SK-N-SH (cell line): ENCODE measurements at regions not wholly inside any gene's neighbourhood (a gene's known extent, or its start where the extent isn't known, plus 50 kb on each side); places are given as distances from the start of the nearest gene placed in this dataset.

Experiments used
- CTCF ChIA-PET: fragments of 300-600, 350-600 bp; formaldehyde crosslinking; extraction: SDS; loops from one replicate; lab custom pipeline; 2021; lab: Yijun Ruan, JAX
- POLR2A ChIA-PET: fragments of 350-600 bp; sonication (Branson Sonifier 250); formaldehyde crosslinking; extraction: SDS; loops from one replicate; lab custom pipeline; 2020; ENCODE audit warnings: antibody characterized with exemption, inconsistent platforms; lab: Yijun Ruan, JAX
- DNase-seq: peaks from one replicate; pipeline ENCODE4 v3.0.0; 2012
- H2AFZ ChIP-seq: fragments of 200-600 bp; sonication (generic); 2 replicates; pipeline ENCODE4 v1.8.1; 2016; ENCODE audit warnings: antibody characterized with exemption, mild to moderate bottlenecking, low read depth
- H3F3A ChIP-seq: fragments of 200-600 bp; sonication (generic); replicated peaks from 2 replicates; pipeline ENCODE3; 2016; ENCODE audit warnings: antibody characterized with exemption, mild to moderate bottlenecking; ENCODE audit not compliant: insufficient read depth
- H3K27ac ChIP-seq, 2 experiments: fragments of 200-500 bp in 1 of 2; fragments of 200-600 bp in 1 of 2; sonication (Bioruptor generic) in 1 of 2; sonication (generic), shearing (Covaris generic) in 1 of 2; 2 replicates each; pipeline versions ENCODE4 v1.5.1 to v1.6.1; 2014 to 2016; ENCODE audit warnings: low read depth in 2 of 2, inconsistent platforms in 1 of 2, low read length in 1 of 2, mild to moderate bottlenecking in 1 of 2, mixed read lengths in 1 of 2
- H3K27me3 ChIP-seq: fragments of 200-600 bp; sonication (generic), shearing (Covaris generic); 2 replicates; pipeline ENCODE4 v1.6.1; 2016; ENCODE audit warnings: mixed run types; ENCODE audit not compliant: insufficient read depth
- H3K36me3 ChIP-seq, 2 experiments: fragments of 200-500 bp in 1 of 2; fragments of 200-600 bp in 1 of 2; sonication (Bioruptor generic) in 1 of 2; sonication (generic) in 1 of 2; replicated peaks in 1 of 2; 2 replicates each; pipeline versions ENCODE3 to v1.5.1; 2014 to 2016; ENCODE audit warnings: low read length in 1 of 2, mild to moderate bottlenecking in 1 of 2; ENCODE audit not compliant: insufficient read depth in 2 of 2, control insufficient read depth in 1 of 2
- H3K4me1 ChIP-seq, 2 experiments: fragments of 200-500 bp in 1 of 2; fragments of 200-600 bp in 1 of 2; sonication (Bioruptor generic) in 1 of 2; sonication (generic), shearing (Covaris generic) in 1 of 2; 2 replicates each; pipeline versions ENCODE4 v1.5.1 to v1.6.1; 2014 to 2016; ENCODE audit warnings: low read depth in 1 of 2, low read length in 1 of 2, mixed run types in 1 of 2; ENCODE audit not compliant: insufficient read depth in 2 of 2, control insufficient read depth in 1 of 2
- H3K4me2 ChIP-seq: fragments of 200-600 bp; sonication (generic), shearing (Covaris generic); 2 replicates; pipeline ENCODE4 v1.6.1; 2017; ENCODE audit warnings: mixed run types
- H3K4me3 ChIP-seq, 2 experiments: fragments of 200-500 bp in 1 of 2; fragments of 200-600 bp in 1 of 2; sonication (Bioruptor generic) in 1 of 2; sonication (generic), shearing (Covaris generic) in 1 of 2; 2 replicates each; pipeline versions ENCODE4 v1.5.1 to v1.8.1; 2014 to 2016; ENCODE audit warnings: low read depth in 2 of 2, inconsistent platforms in 1 of 2, low read length in 1 of 2, mild to moderate bottlenecking in 1 of 2, mixed read lengths in 1 of 2, moderate library complexity in 1 of 2
- H3K79me2 ChIP-seq: fragments of 200-600 bp; sonication (generic); 2 replicates; pipeline ENCODE4 v1.8.1; 2017; ENCODE audit warnings: mild to moderate bottlenecking; ENCODE audit not compliant: insufficient read depth
- H3K9ac ChIP-seq: fragments of 200-600 bp; sonication (generic); 2 replicates; pipeline ENCODE4 v1.6.1; 2017; ENCODE audit warnings: mixed run types
- H3K9me2 ChIP-seq: fragments of 200-600 bp; sonication (generic); 2 replicates; pipeline ENCODE4 v1.6.1; 2017; ENCODE audit warnings: mixed run types
- H3K9me3 ChIP-seq: fragments of 200-600 bp; sonication (generic); 2 replicates; pipeline ENCODE4 v1.6.1; 2017; ENCODE audit warnings: mixed run types, mild to moderate bottlenecking, moderate library complexity
- H4K20me1 ChIP-seq: fragments of 200-600 bp; sonication (generic); 2 replicates; pipeline ENCODE4 v1.6.1; 2017; ENCODE audit warnings: mild to moderate bottlenecking, mixed run types; ENCODE audit not compliant: insufficient read depth
- ELF1 ChIP-seq: IDR thresholded peaks from 2 replicates; pipeline ENCODE4 v1.4.0; 2012
- MEF2A ChIP-seq: IDR thresholded peaks from 2 replicates; pipeline ENCODE4 v1.4.0; 2012; ENCODE audit warnings: low read depth, borderline replicate concordance
- MXI1 ChIP-seq: IDR thresholded peaks from 2 replicates; pipeline ENCODE4 v1.6.1; 2012; ENCODE audit warnings: mild to moderate bottlenecking, low read depth, low read length, improper control_type of control experiment
- NFIC ChIP-seq: IDR thresholded peaks from 2 replicates; pipeline ENCODE4 v1.4.0; 2012; ENCODE audit warnings: borderline replicate concordance
- NRF1 ChIP-seq: IDR thresholded peaks from 2 replicates; pipeline ENCODE4 v1.6.1; 2012; ENCODE audit warnings: low read depth, mild to moderate bottlenecking, low read length
- POLR2AphosphoS5 ChIP-seq: IDR thresholded peaks from 2 replicates; pipeline ENCODE4 v1.6.1; 2012; ENCODE audit warnings: low read depth, low read length
- RCOR1 ChIP-seq: fragments of 150-350 bp; IDR thresholded peaks from 2 replicates; pipeline ENCODE4 v1.6.1; 2017; ENCODE audit warnings: antibody characterized with exemption, low read length
- REST ChIP-seq: IDR thresholded peaks from 2 replicates; pipeline ENCODE4 v1.6.1; 2012; ENCODE audit warnings: mild to moderate bottlenecking, low read depth, low read length, moderate library complexity
- YY1 ChIP-seq: IDR thresholded peaks from 2 replicates; pipeline ENCODE4 v1.4.0; 2012; ENCODE audit warnings: low read depth, mild to moderate bottlenecking
- WGBS: methylation state at CpG from one replicate; pipeline ENCODE4 v1.1.6; 2017; ENCODE audit warnings: low lambda C conversion rate; 5-methylcytosine and 5-hydroxymethylcytosine counted together
- TF ChIP-seq, protein P1 (sequence below): fragments of 150-350 bp; IDR thresholded peaks from 2 replicates; pipeline ENCODE4 v1.6.1; 2016; ENCODE audit warnings: mild to moderate bottlenecking, low read depth, low read length

GRCh38 chr13:81246556-81246955, 905.6 kb upstream of the SPRY2 start:
- DNase-seq: no peak
- POLR2A ChIA-PET: no interaction called here
- no peaks in the 10 kb centered on the region for H3F3A ChIP-seq
- CTCF ChIA-PET: no interaction called here
- no peaks in the 10 kb centered on the region for H4K20me1 ChIP-seq
- no peak overlapping the region for H2AFZ ChIP-seq
- 1% methylated on average over 5 of the region's 6 CpGs for WGBS
- H3K27me3 ChIP-seq: no peaks in the 10 kb centered on the region
- TF ChIP-seq YY1 (no peak), ELF1 (no peak), RCOR1 (no peak), NFIC (no peak), MXI1 (no peak)
- TF ChIP-seq, protein P1, sequence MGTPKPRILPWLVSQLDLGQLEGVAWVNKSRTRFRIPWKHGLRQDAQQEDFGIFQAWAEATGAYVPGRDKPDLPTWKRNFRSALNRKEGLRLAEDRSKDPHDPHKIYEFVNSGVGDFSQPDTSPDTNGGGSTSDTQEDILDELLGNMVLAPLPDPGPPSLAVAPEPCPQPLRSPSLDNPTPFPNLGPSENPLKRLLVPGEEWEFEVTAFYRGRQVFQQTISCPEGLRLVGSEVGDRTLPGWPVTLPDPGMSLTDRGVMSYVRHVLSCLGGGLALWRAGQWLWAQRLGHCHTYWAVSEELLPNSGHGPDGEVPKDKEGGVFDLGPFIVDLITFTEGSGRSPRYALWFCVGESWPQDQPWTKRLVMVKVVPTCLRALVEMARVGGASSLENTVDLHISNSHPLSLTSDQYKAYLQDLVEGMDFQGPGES: no peak
- TF ChIP-seq, all 33 proteins: peak for 0
- Histone ChIP-seq H3K9ac (no peak overlapping the region), H3K27ac (no peak overlapping the region), H3K4me2 (no peak overlapping the region), H3K4me3 (no peak overlapping the region), H3K9me3 (no peaks in the 10 kb centered on the region), H3K36me3 (no peaks in the 10 kb centered on the region), H3K4me1 (no peaks in the 10 kb centered on the region), H3K9me2 (no peaks in the 10 kb centered on the region), H3K79me2 (no peaks in the 10 kb centered on the region)

DNA sequence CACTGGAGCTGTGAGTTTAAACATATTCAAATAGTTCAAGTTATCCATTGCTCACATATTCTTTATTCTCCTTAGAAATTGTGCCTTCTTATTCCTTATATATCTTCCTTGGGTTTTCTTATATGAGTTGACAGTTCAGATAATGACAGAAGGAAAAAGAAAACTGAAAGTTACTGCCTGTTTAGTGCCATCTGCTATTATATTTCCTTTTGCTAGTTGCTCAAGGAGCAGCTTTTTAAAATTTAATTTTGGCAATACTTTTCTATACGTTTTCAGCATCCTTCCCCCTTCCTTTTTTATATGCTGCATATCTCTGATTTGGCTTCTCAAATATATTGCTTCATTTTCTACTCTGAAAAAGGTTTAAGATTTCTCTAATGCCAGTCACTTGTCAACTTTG, 903.1 kb upstream of the SPRY2 start:
- no peak overlapping the region for H3K9ac ChIP-seq
- H3K9me2 ChIP-seq: no peaks in the 10 kb centered on the region
- no peaks in the 10 kb centered on the region for H4K20me1 ChIP-seq
- CTCF ChIA-PET: no interaction called here
- H3K9me3 ChIP-seq: no peaks in the 10 kb centered on the region
- H3K27me3 ChIP-seq: no peaks in the 10 kb centered on the region
- no peaks in the 10 kb centered on the region for H3K79me2 ChIP-seq
- H3K36me3 ChIP-seq: no peaks in the 10 kb centered on the region
- no peak overlapping the region for H2AFZ ChIP-seq
- H3F3A ChIP-seq: no peaks in the 10 kb centered on the region
- no peak overlapping the region for H3K27ac ChIP-seq
- no peak overlapping the region for H3K4me3 ChIP-seq
- DNase-seq: no peak
- 5% methylated on average over 1 of the region's 1 CpG for WGBS
- no peaks in the 10 kb centered on the region for H3K4me1 ChIP-seq
- POLR2A ChIA-PET: no interaction called here
- no peak for TF ChIP-seq YY1
- no peak for TF ChIP-seq NRF1
- TF ChIP-seq MXI1: no peak
- no peak for TF ChIP-seq MEF2A
- TF ChIP-seq RCOR1: no peak
- no peak for TF ChIP-seq REST
- no peak for TF ChIP-seq POLR2AphosphoS5
- H3K4me2 ChIP-seq: no peak overlapping the region
